Right lobe of liver (tissue), 6 donors: ENCODE measurements at regions not wholly inside any gene's neighbourhood (a gene's known extent, or its start where the extent isn't known, plus 50 kb on each side); places are given as distances from the start of the nearest gene placed in this dataset.

ENCODE experiments used
- ATAC-seq, 4 donors: fragments of 200-7000 bp; cut with Tn5 transposase; one replicate each; pipeline ENCODE4 v1.9.1; 2020; ENCODE audit warnings: mild to moderate bottlenecking in 4 of 4, moderate library complexity in 4 of 4
- DNase-seq, 3 donors: peaks; one replicate each; pipeline ENCODE4 v3.0.0-alpha.2; 2020
- H3K27ac ChIP-seq, 3 donors: fragments of 200-600 bp; one replicate each; pipeline ENCODE4 v1.8.0; 2022
- H3K27me3 ChIP-seq, 2 donors: fragments of 200-600 bp; one replicate each; pipeline ENCODE4 v1.8.0; 2022
- H3K36me3 ChIP-seq, 4 donors: fragments of 200-600 bp; sonication (generic) in 1 of 4; one replicate each; pipeline versions ENCODE4 v1.5.1 to v1.8.0; 2017 to 2022; ENCODE audit warnings: control low read depth in 1 of 4
- H3K4me1 ChIP-seq, 4 donors: fragments of 200-600 bp; sonication (generic) in 1 of 4; one replicate each; pipeline versions ENCODE4 v1.5.1 to v1.8.0; 2017 to 2022; ENCODE audit warnings: control low read depth in 1 of 4
- H3K4me3 ChIP-seq, 3 donors: fragments of 200-600 bp; one replicate each; pipeline ENCODE4 v1.8.0; 2022
- H3K9me3 ChIP-seq, 4 donors: fragments of 200-600 bp; sonication (generic) in 1 of 4; one replicate each; pipeline versions ENCODE4 v1.5.1 to v1.8.0; 2017 to 2022; ENCODE audit warnings: control low read depth in 1 of 4
- CTCF ChIP-seq, 4 donors: fragments of 200-600 bp in 3 of 4; fragments of 450-650 bp in 1 of 4; IDR thresholded peaks; one replicate each; pipeline versions ENCODE4 v1.5.1 to v1.8.0; 2016 to 2022; ENCODE audit warnings: antibody characterized with exemption in 4 of 4, mild to moderate bottlenecking in 2 of 4
- POLR2A ChIP-seq: fragments of 450-650 bp; IDR thresholded peaks from one replicate; pipeline ENCODE4 v1.6.1; 2017; ENCODE audit warnings: antibody characterized with exemption, mild to moderate bottlenecking
- WGBS: methylation state at CpG from one replicate; pipeline ENCODE4 v1.1.6; 2018; ENCODE audit warnings: low coverage, low lambda C conversion rate; ENCODE audit not compliant: insufficient coverage; ENCODE audit errors: missing lambda C conversion rate; 5-methylcytosine and 5-hydroxymethylcytosine counted together
- intact Hi-C, 2 donors: fragments of 100-400 bp; cut with DNase I; formaldehyde crosslinking; loops; one replicate each; pipeline versions ENCODE4 v1.11.2 to v1.14.1; 2022
- donor health status: DM: no; HTN: yes; CAD: no.
- donor health status: DM: no; HTN: no; CAD: no.
- donor health status: DM: no; HTN: no; CAD: no.
- donor health status: DM: no; HTN: yes; CAD: no.
- donor health status: DM: no; HTN: yes; CAD: no.

GRCh38 chr6:139925894-139926641 is 551.6 kb upstream of the CITED2 start:
- peak in 2 of 4 donors; percentile 14 to 57 for ATAC-seq
- Histone ChIP-seq H3K9me3 (no peaks in the 10 kb centered on the region), H3K27me3 (no peaks in the 10 kb centered on the region), H3K4me3 (no peak overlapping the region), H3K27ac (no peak overlapping the region), H3K36me3 (no peaks in the 10 kb centered on the region), H3K4me1 (peaks cover 0 to 8% (median 0%) of the 10 kb centered on the region in 4 donors)
- 68% methylated on average over 10 of the region's 11 CpGs for WGBS
- intact Hi-C loops: no loop called here
- no peak for TF ChIP-seq CTCF (IDR thresholded peaks at IDR 0.05)
- TF ChIP-seq POLR2A: no peak
- no peak for DNase-seq

GRCh38 chr6:139923964-139924475 is 549.6 kb upstream of the CITED2 start:
- H3K27me3 ChIP-seq: no peaks in the 10 kb centered on the region
- no peak for DNase-seq
- 85% methylated on average over 5 of the region's 5 CpGs for WGBS
- H3K27ac ChIP-seq: no peak overlapping the region
- intact Hi-C loops: no loop called here
- H3K4me1 ChIP-seq: peaks cover 0 to 8% (median 0%) of the 10 kb centered on the region in 4 donors
- no peaks in the 10 kb centered on the region for H3K36me3 ChIP-seq
- no peak overlapping the region for H3K4me3 ChIP-seq
- no peak for TF ChIP-seq POLR2A
- TF ChIP-seq CTCF (IDR thresholded peaks at IDR 0.05): no peak
- ATAC-seq: no peak
- H3K9me3 ChIP-seq: no peaks in the 10 kb centered on the region

GRCh38 chr6:139922236-139922635 is 547.8 kb upstream of the CITED2 start:
- Histone ChIP-seq H3K9me3 (no peaks in the 10 kb centered on the region), H3K27ac (no peak overlapping the region), H3K4me3 (no peak overlapping the region), H3K4me1 (peaks cover 0 to 7% (median 0%) of the 10 kb centered on the region in 4 donors), H3K27me3 (no peaks in the 10 kb centered on the region), H3K36me3 (no peaks in the 10 kb centered on the region)
- 93% methylated on average over 4 of the region's 4 CpGs for WGBS
- intact Hi-C loops: no loop called here
- ATAC-seq (no peak), DNase-seq (no peak)
- no peak for TF ChIP-seq CTCF (IDR thresholded peaks at IDR 0.05)

- TF ChIP-seq CTCF (IDR thresholded peaks at IDR 0.05) (no peak), POLR2A (no peak)
- WGBS: 56% methylated on average over 2 of the region's 2 CpGs
- H3K9me3 ChIP-seq: no peaks in the 10 kb centered on the region
Measured at GRCh38 chr6:139920776-139921100, 546.3 kb upstream of the CITED2 start.

More at GRCh38 chr6:139920776-139921100, 546.3 kb upstream of the CITED2 start:
- Histone ChIP-seq H3K36me3 (no peaks in the 10 kb centered on the region), H3K27ac (no peak overlapping the region), H3K27me3 (no peaks in the 10 kb centered on the region), H3K4me3 (no peak overlapping the region), H3K4me1 (no peaks in the 10 kb centered on the region)
- ATAC-seq: no peak
- intact Hi-C loops: no loop called here
- DNase-seq: no peak
